Coronary artery (tissue), 2 donors: ENCODE measurements at regions not wholly inside any gene's neighbourhood (a gene's known extent, or its start where the extent isn't known, plus 50 kb on each side); places are given as distances from the start of the nearest gene placed in this dataset.
A peak's percentile ranks its signal among the peaks of the same experiment; 100 is the strongest.

Source experiments
- DNase-seq: peaks from one replicate; pipeline ENCODE4 v3.0.0-alpha.2; 2017; ENCODE audit warnings: low spot score
- H3K27ac ChIP-seq, 2 donors: fragments of 200-600 bp; sonication (generic); one replicate each; pipeline ENCODE4 v1.5.1; 2016 to 2019
- H3K4me3 ChIP-seq: fragments of 200-600 bp; sonication (generic); 2 replicates; pipeline ENCODE4 v1.5.1; 2016; ENCODE audit warnings: mild to moderate bottlenecking, moderate library complexity
- CTCF ChIP-seq: fragments of 200-600 bp; sonication (generic); IDR thresholded peaks from one replicate; pipeline ENCODE4 v1.5.1; 2019; ENCODE audit warnings: antibody characterized with exemption

DNA sequence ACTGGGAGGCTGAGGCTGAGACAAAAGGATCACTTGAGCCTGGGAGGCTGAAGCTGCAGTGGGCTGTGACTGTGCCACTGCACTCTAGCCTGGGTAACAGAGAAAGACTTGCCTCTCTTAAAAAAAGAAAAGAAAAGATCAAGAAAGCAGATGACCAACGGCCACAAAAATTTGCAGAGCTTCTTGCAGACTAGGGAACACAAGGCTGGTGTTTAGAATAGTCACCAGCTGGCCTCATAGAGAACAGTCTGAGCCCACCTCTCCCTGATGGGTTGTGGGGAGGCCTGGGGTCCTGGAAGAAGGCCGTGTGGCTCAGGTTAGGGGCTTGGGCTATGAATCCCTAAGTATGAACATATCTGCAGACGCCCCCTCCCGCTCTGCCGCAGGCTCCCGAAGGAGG is 73.7 kb upstream of the MED9 start:
- no peak overlapping the region for H3K27ac ChIP-seq
- DNase-seq = no peak
- TF ChIP-seq CTCF = no peak
- H3K4me3 ChIP-seq = no peak overlapping the region

GRCh38 chr17:17403899-17404576 is 72.8 kb upstream of the MED9 start:
- no peak for TF ChIP-seq CTCF
- Histone ChIP-seq H3K4me3 (no peak overlapping the region), H3K27ac (no peak overlapping the region)
- no peak for DNase-seq

DNA sequence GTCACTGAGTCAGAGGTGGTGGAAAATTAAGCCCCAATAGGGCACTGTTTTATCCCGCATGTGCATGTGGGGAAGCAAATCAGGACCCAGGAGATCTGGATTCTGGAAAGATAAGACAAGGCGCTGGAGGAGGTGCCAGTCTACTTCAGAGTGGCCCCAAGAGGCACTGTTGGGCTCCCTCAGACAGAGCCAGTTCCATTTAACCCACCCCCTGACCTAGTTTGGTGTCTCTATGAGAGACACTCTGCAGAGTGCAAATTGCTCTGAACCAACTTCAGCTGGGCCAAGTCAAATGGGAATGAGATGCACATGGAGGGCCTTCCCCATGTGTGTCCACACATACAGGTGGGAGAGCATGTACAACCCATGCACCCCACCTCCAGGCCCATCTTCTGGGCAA is 71.1 kb upstream of the MED9 start:
- peak overlapping the region in 1 of 2 donors; percentile 49 for H3K27ac ChIP-seq
- no peak overlapping the region for H3K4me3 ChIP-seq
- no peak for DNase-seq
- TF ChIP-seq CTCF = no peak

DNA sequence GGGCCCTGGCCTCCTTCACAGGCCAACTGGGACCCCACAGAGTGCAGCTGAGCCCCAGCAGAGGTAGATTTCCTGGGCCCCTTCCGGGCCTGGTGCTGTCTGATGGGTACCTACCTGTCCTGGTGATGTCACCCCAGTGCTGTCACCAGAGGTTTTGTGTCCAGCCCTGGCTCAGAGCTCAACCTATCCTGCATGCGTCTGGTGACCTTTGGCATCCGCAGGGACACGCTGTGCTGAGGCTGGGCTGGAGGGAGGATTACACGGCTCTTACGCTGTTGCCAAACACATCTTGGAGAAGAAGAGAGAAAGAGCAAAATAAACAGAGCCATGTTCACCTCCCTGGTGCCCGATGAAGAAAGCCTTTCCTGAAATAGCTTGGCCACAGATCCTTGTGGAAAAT is 70.6 kb upstream of the MED9 start:
- Histone ChIP-seq H3K27ac (peak overlapping the region in 1 of 2 donors; percentile 49), H3K4me3 (no peak overlapping the region)
- TF ChIP-seq CTCF = no peak
- DNase-seq = no peak

- TF ChIP-seq CTCF = no peak
Observed at GRCh38 chr17:17408236-17408794, 68.5 kb upstream of the MED9 start.

DNA sequence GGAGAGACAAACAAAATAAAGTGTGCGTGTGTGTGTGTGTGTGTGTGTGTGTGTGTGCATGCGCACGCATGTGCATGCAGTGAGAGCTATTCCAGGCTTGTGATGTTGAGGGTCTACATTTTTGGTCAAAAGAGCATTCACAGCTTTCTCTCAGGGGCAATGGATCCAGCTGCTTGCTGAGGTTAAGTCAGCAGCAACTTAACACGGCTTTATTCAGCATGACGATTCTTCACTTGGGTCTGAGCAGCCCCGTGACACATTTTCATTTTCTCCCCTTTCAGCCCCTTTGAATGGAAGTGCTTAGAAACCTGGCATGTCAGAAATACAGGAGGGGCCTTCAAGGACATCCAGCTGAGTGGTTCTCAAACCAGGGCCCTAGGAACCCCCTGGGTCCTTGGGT is 66.4 kb upstream of the MED9 start:
- TF ChIP-seq CTCF = no peak
- DNase-seq = no peak
- Histone ChIP-seq H3K4me3 (no peak overlapping the region), H3K27ac (no peak overlapping the region)

More at GRCh38 chr17:17408236-17408794, 68.5 kb upstream of the MED9 start:
- H3K4me3 ChIP-seq = no peak overlapping the region
- H3K27ac ChIP-seq = no peak overlapping the region
- no peak for DNase-seq

DNA sequence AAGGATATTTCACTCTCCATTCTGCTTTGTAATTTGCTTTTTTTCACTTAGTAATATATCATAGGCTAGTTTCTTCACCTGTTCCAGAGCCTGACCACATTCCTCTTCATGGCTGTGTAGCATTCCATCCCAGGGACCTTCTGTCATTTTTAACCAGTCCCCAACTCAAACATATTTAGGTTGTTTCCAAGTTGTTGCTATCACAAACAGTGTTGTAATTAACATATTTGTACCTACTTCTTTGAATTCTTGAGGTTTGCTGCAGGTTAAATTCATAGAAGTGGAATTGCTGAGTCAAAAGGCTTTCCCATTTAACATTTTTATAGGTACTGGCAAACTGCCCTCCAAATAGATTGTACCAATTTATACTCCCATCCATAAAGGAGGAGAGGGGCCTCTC is 65.1 kb upstream of the MED9 start:
- DNase-seq = no peak
- H3K4me3 ChIP-seq = no peak overlapping the region
- TF ChIP-seq CTCF = no peak
- no peak overlapping the region for H3K27ac ChIP-seq
